ENCODE measurements at regions not wholly inside any gene's neighbourhood (a gene's known extent, or its start where the extent isn't known, plus 50 kb on each side); places are given as distances from the start of the nearest gene placed in this dataset.

- TF ChIP-seq TAF1 (IDR thresholded peaks at IDR 0.05; ENCODE audit: borderline replicate concordance, insufficient read depth, low read length) (no peak), FOXP2 (optimal IDR thresholded peaks at IDR 0.05; ENCODE audit: borderline replicate concordance, extremely low read depth, extremely low read length, insufficient read depth) (no peak), REST (IDR thresholded peaks at IDR 0.05; ENCODE audit: insufficient read depth in 1 of 2, low read depth in 2 of 2, low read length in 2 of 2) (no peak), POLR2AphosphoS5 (IDR thresholded peaks at IDR 0.05; ENCODE audit: low read depth, low read length) (no peak), SIN3A (IDR thresholded peaks at IDR 0.05; ENCODE audit: borderline replicate concordance, insufficient read depth, low read length) (no peak)
Observed at GRCh38 chr6:67361264-67361663, 1273.8 kb upstream of the ADGRB3 start.

- no peak for TF ChIP-seq POLR2AphosphoS5 (IDR thresholded peaks at IDR 0.05; ENCODE audit: low read depth, low read length)
- no peak for TF ChIP-seq FOXP2 (optimal IDR thresholded peaks at IDR 0.05; ENCODE audit: borderline replicate concordance, extremely low read depth, extremely low read length, insufficient read depth)
Observed at GRCh38 chr6:67358241-67358640, 1276.8 kb upstream of the ADGRB3 start.

GRCh38 chr6:67353861-67354260, 1281.2 kb upstream of the ADGRB3 start:
- TF ChIP-seq REST (IDR thresholded peaks at IDR 0.05; ENCODE audit: insufficient read depth in 1 of 2, low read depth in 2 of 2, low read length in 2 of 2): no peak
- TF ChIP-seq TAF1 (IDR thresholded peaks at IDR 0.05; ENCODE audit: borderline replicate concordance, insufficient read depth, low read length): no peak
- no peak for TF ChIP-seq SIN3A (IDR thresholded peaks at IDR 0.05; ENCODE audit: borderline replicate concordance, insufficient read depth, low read length)
- no peak for TF ChIP-seq POLR2AphosphoS5 (IDR thresholded peaks at IDR 0.05; ENCODE audit: low read depth, low read length)
- TF ChIP-seq FOXP2 (optimal IDR thresholded peaks at IDR 0.05; ENCODE audit: borderline replicate concordance, extremely low read depth, extremely low read length, insufficient read depth): no peak

GRCh38 chr6:67352717-67353116, 1282.4 kb upstream of the ADGRB3 start:
- TF ChIP-seq REST (IDR thresholded peaks at IDR 0.05; ENCODE audit: insufficient read depth in 1 of 2, low read depth in 2 of 2, low read length in 2 of 2) (no peak), FOXP2 (optimal IDR thresholded peaks at IDR 0.05; ENCODE audit: borderline replicate concordance, extremely low read depth, extremely low read length, insufficient read depth) (no peak), TAF1 (IDR thresholded peaks at IDR 0.05; ENCODE audit: borderline replicate concordance, insufficient read depth, low read length) (no peak), POLR2AphosphoS5 (IDR thresholded peaks at IDR 0.05; ENCODE audit: low read depth, low read length) (no peak), SIN3A (IDR thresholded peaks at IDR 0.05; ENCODE audit: borderline replicate concordance, insufficient read depth, low read length) (no peak)

- TF ChIP-seq POLR2AphosphoS5 (IDR thresholded peaks at IDR 0.05; ENCODE audit: low read depth, low read length): no peak
Observed at GRCh38 chr6:67350729-67351128, 1284.4 kb upstream of the ADGRB3 start.

- TF ChIP-seq POLR2AphosphoS5 (IDR thresholded peaks at IDR 0.05; ENCODE audit: low read depth, low read length) (no peak), SIN3A (IDR thresholded peaks at IDR 0.05; ENCODE audit: borderline replicate concordance, insufficient read depth, low read length) (no peak), TAF1 (IDR thresholded peaks at IDR 0.05; ENCODE audit: borderline replicate concordance, insufficient read depth, low read length) (no peak), FOXP2 (optimal IDR thresholded peaks at IDR 0.05; ENCODE audit: borderline replicate concordance, extremely low read depth, extremely low read length, insufficient read depth) (no peak), REST (IDR thresholded peaks at IDR 0.05; ENCODE audit: insufficient read depth in 1 of 2, low read depth in 2 of 2, low read length in 2 of 2) (no peak)
Observed at GRCh38 chr6:67345946-67346345, 1289.1 kb upstream of the ADGRB3 start.
